Heart left ventricle (tissue), 16 donors: ENCODE measurements at regions not wholly inside any gene's neighbourhood (a gene's known extent, or its start where the extent isn't known, plus 50 kb on each side); places are given as distances from the start of the nearest gene placed in this dataset.

ENCODE experiments used
- ATAC-seq, 4 donors: fragments of 200-7000 bp; cut with Tn5 transposase; one replicate each; pipeline ENCODE4 v1.9.1; 2020 to 2022; ENCODE audit warnings: moderate library complexity in 4 of 4, mild to moderate bottlenecking in 3 of 4, moderate number of reproducible peaks in 1 of 4
- DNase-seq, 5 donors: peaks; one replicate each; pipeline ENCODE4 v3.0.0-alpha.2; 2020
- H3K27ac ChIP-seq, 12 donors: fragments of 200-600 bp; sonication (generic) in 4 of 12; one replicate each; pipeline versions ENCODE4 v1.5.0 to v1.8.0; 2016 to 2022; ENCODE audit warnings: mild to moderate bottlenecking in 2 of 12
- H3K27me3 ChIP-seq, 9 donors: fragments of 200-600 bp; sonication (generic) in 2 of 9; one replicate each; pipeline versions ENCODE4 v1.5.1 to v1.8.0; 2016 to 2022; ENCODE audit warnings: mild to moderate bottlenecking in 3 of 9
- H3K36me3 ChIP-seq, 9 donors: fragments of 200-600 bp; sonication (generic) in 2 of 9; one replicate each; pipeline versions ENCODE4 v1.5.0 to v1.8.0; 2018 to 2022; ENCODE audit warnings: mild to moderate bottlenecking in 2 of 9
- H3K4me1 ChIP-seq, 12 donors: fragments of 200-600 bp; sonication (generic) in 4 of 12; one replicate each; pipeline versions ENCODE4 v1.5.0 to v1.8.0; 2016 to 2022; ENCODE audit warnings: mild to moderate bottlenecking in 3 of 12
- H3K4me3 ChIP-seq, 12 donors: fragments of 200-600 bp; sonication (generic) in 4 of 12; one replicate each; pipeline versions ENCODE4 v1.5.0 to v1.8.0; 2017 to 2022; ENCODE audit warnings: mild to moderate bottlenecking in 9 of 12, moderate library complexity in 4 of 12
- H3K9me3 ChIP-seq, 12 donors: fragments of 200-600 bp; sonication (generic) in 4 of 12; one replicate each; pipeline versions ENCODE4 v1.5.0 to v1.8.0; 2016 to 2022; ENCODE audit warnings: mild to moderate bottlenecking in 1 of 12
- POLR2A ChIP-seq, 2 donors: fragments of 450-650 bp; IDR thresholded peaks; one replicate each; pipeline ENCODE4 v1.6.1; 2017; ENCODE audit warnings: antibody characterized with exemption in 2 of 2, mild to moderate bottlenecking in 2 of 2, moderate library complexity in 2 of 2
- WGBS, 4 donors: extraction: QIAGEN DNeasy Blood & Tissue Kit in 2 of 4; methylation state at CpG; one replicate each; pipeline versions ENCODE4 v1.1.5 to v1.1.7; 2013 to 2018; 5-methylcytosine and 5-hydroxymethylcytosine counted together
- intact Hi-C, 10 donors: fragments of 100-400 bp; cut with DNase I; formaldehyde crosslinking; loops; one replicate each; pipeline versions ENCODE4 v1.11.1 to v1.14.2; 2022
- TF ChIP-seq, protein P1 (sequence below), 12 donors: fragments of 200-600 bp; sonication (generic) in 4 of 12; IDR thresholded peaks; one replicate each; pipeline versions ENCODE4 v1.5.0 to v1.8.0; 2018 to 2022; ENCODE audit warnings: antibody characterized with exemption in 12 of 12, mild to moderate bottlenecking in 5 of 12
- donor health status: ischemic (EF 13 %, LVEDD 7.1; RV severe dilation, severe dysfunction).
- donor health status: healthy with polysubstance abuse.
- donor health status: DM: no; HTN: yes; CAD: no.
- donor health status: DM: no; HTN: no; CAD: no.
- donor health status: ischemic (EF 25% LVEDD 6.9; RV normal size, moderate dysfunction).
- donor health status: ischemic (EF 25% LVEDD 5.7; RV mildly dilated, moderate dysfunction).
- donor health status: healthy.
- donor health status: DM: yes; HTN: yes; CAD: no.
- donor health status: ischemic (EF 35%, LVEDD 5.7; RV mildly dilated, moderate dysfunction).
- donor health status: nonischemic (EF 11% LVEDD 7.7; RV severe dilation, severe dysfunction).
- donor health status: DM: yes; HTN: yes; CAD: no.
- donor health status: PGD.
- donor health status: ischemic (EF 29% LVEDD 5.4; RV normal size, mild dysfunction).
- donor health status: nonischemic (EF 23%, LVEDD 6.1; RV moderate dilation, normal function).

GRCh38 chr5:2280318-2280717 lies 397.6 kb upstream of the IRX4 start:
- ATAC-seq: no peak
- Histone ChIP-seq H3K27ac (no peak overlapping the region), H3K27me3 (peaks cover 0 to 3% (median 0%) of the 10 kb centered on the region in 9 donors), H3K4me3 (no peak overlapping the region), H3K36me3 (no peaks in the 10 kb centered on the region), H3K4me1 (no peaks in the 10 kb centered on the region), H3K9me3 (no peaks in the 10 kb centered on the region)
- TF ChIP-seq POLR2A (IDR thresholded peaks at IDR 0.05): no peak
- intact Hi-C loops: no loop called here
- 75 to 80% (median 78%) methylated on average over 3 of the region's 3 CpGs for WGBS, 4 donors
- DNase-seq: no peak

- TF ChIP-seq, protein P1, sequence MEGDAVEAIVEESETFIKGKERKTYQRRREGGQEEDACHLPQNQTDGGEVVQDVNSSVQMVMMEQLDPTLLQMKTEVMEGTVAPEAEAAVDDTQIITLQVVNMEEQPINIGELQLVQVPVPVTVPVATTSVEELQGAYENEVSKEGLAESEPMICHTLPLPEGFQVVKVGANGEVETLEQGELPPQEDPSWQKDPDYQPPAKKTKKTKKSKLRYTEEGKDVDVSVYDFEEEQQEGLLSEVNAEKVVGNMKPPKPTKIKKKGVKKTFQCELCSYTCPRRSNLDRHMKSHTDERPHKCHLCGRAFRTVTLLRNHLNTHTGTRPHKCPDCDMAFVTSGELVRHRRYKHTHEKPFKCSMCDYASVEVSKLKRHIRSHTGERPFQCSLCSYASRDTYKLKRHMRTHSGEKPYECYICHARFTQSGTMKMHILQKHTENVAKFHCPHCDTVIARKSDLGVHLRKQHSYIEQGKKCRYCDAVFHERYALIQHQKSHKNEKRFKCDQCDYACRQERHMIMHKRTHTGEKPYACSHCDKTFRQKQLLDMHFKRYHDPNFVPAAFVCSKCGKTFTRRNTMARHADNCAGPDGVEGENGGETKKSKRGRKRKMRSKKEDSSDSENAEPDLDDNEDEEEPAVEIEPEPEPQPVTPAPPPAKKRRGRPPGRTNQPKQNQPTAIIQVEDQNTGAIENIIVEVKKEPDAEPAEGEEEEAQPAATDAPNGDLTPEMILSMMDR (IDR thresholded peaks at IDR 0.05): no peak
- TF ChIP-seq POLR2A (IDR thresholded peaks at IDR 0.05): no peak
- Histone ChIP-seq H3K9me3 (no peaks in the 10 kb centered on the region), H3K4me1 (no peaks in the 10 kb centered on the region), H3K36me3 (no peaks in the 10 kb centered on the region), H3K27ac (no peak overlapping the region), H3K4me3 (no peak overlapping the region), H3K27me3 (peaks cover 0 to 11% (median 0%) of the 10 kb centered on the region in 9 donors)
- 68 to 77% (median 74%) methylated on average over 27 of the region's 27 CpGs for WGBS, 4 donors
- DNase-seq: no peak
- intact Hi-C loops: no loop called here
- no peak for ATAC-seq
Observed at GRCh38 chr5:2278825-2279456, 396.2 kb upstream of the IRX4 start.

DNA sequence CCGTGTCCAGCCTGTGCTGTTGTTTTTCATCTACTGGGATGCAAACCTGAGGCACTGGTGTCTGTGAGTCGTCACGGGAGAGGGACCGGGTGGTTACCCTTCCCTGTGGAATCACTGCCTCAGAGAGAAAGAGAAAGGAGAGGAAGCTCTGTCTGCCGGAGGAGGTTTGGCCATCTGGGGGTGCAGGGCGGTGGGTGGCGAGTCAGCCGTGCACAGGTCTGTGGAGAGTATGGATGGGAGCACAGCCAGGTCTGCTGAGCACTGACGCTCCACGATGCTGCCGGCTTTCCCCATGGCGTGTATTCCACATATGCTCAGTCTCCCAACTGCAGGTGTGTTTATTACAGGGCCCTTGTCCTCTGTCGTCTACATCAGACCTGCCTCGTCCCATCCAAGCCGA lies 395.2 kb upstream of the IRX4 start:
- Histone ChIP-seq H3K9me3 (no peaks in the 10 kb centered on the region), H3K4me3 (no peak overlapping the region), H3K27ac (no peak overlapping the region), H3K27me3 (peaks cover 0 to 11% (median 0%) of the 10 kb centered on the region in 9 donors), H3K36me3 (no peaks in the 10 kb centered on the region), H3K4me1 (no peaks in the 10 kb centered on the region)
- TF ChIP-seq, protein P1 (IDR thresholded peaks at IDR 0.05): no peak
- TF ChIP-seq POLR2A (IDR thresholded peaks at IDR 0.05): no peak
- ATAC-seq (no peak), DNase-seq (no peak)
- intact Hi-C loops: no loop called here
- WGBS, 4 donors: 82 to 85% (median 83%) methylated on average over 15 of the region's 15 CpGs

GRCh38 chr5:2276101-2276500 lies 393.4 kb upstream of the IRX4 start:
- Histone ChIP-seq H3K36me3 (no peaks in the 10 kb centered on the region), H3K27me3 (peaks cover 0 to 11% (median 0%) of the 10 kb centered on the region in 9 donors), H3K4me3 (no peak overlapping the region), H3K4me1 (no peaks in the 10 kb centered on the region), H3K9me3 (no peaks in the 10 kb centered on the region), H3K27ac (no peak overlapping the region)
- intact Hi-C loops: no loop called here
- ATAC-seq (no peak), DNase-seq (no peak)
- TF ChIP-seq, protein P1 (IDR thresholded peaks at IDR 0.05): no peak
- no peak for TF ChIP-seq POLR2A (IDR thresholded peaks at IDR 0.05)
- whole genome bisulfite sequencing, 4 donors: 83 to 89% (median 86%) methylated on average over 8 of the region's 8 CpGs

- ATAC-seq (no peak), DNase-seq (no peak)
- 35 to 48% (median 47%) methylated on average over 13 of the region's 13 CpGs for WGBS, 4 donors
- TF ChIP-seq, protein P1 (IDR thresholded peaks at IDR 0.05): no peak
- Histone ChIP-seq H3K4me1 (no peaks in the 10 kb centered on the region), H3K4me3 (no peak overlapping the region), H3K27ac (no peak overlapping the region), H3K36me3 (no peaks in the 10 kb centered on the region), H3K27me3 (peaks cover 0 to 26% (median 0%) of the 10 kb centered on the region in 9 donors), H3K9me3 (no peaks in the 10 kb centered on the region)
- intact Hi-C loops: no loop called here
Observed at GRCh38 chr5:2272755-2273154, 390.0 kb upstream of the IRX4 start.
